Activated T-helper 1 cell treated with anti-CD3 and anti-CD28 coated beads, Interleukin-12 subunit alpha, Interleukin-12 subunit beta, Interleukin-2, Interleukin-4 antibody, amounts not matched to agents 30 ng/mL and 10 ng/mL and 1 ng/mL, durations not matched to agents 14 hours and 24 hours and 36 hours (primary cell): ENCODE measurements at regions not wholly inside any gene's neighbourhood (a gene's known extent, or its start where the extent isn't known, plus 50 kb on each side); places are given as distances from the start of the nearest gene placed in this dataset.

Experiments
- DNase-seq: peaks from one replicate; pipeline ENCODE4 v3.0.0; 2021; ENCODE audit warnings: low spot score
- H3K27ac Mint-ChIP-seq: one replicate; pipeline ENCODE4 v1.8.0; 2021; ENCODE audit warnings: mild to moderate bottlenecking, mixed read lengths
- H3K27me3 Mint-ChIP-seq: one replicate; pipeline ENCODE4 v1.8.0; 2022; ENCODE audit warnings: mild to moderate bottlenecking, moderate library complexity, mixed read lengths; ENCODE audit not compliant: insufficient read depth
- H3K36me3 Mint-ChIP-seq: one replicate; pipeline ENCODE4 v1.8.0; 2021; ENCODE audit warnings: low read depth, mixed read lengths
- H3K4me1 Mint-ChIP-seq: one replicate; pipeline ENCODE4 v1.8.0; 2021; ENCODE audit warnings: low read depth, mixed read lengths
- H3K4me3 Mint-ChIP-seq: one replicate; pipeline ENCODE4 v1.8.0; 2021; ENCODE audit warnings: mild to moderate bottlenecking, moderate library complexity, mixed read lengths
- H3K9me3 Mint-ChIP-seq: one replicate; pipeline ENCODE4 v1.8.0; 2021; ENCODE audit warnings: mixed read lengths
- intact Hi-C: fragments of 100-400 bp; cut with micrococcal nuclease; formaldehyde crosslinking; loops from one replicate; pipeline ENCODE4 v1.15.1; 2024

- Mint-ChIP-seq H3K4me1 (no peaks in the 10 kb centered on the region), H3K36me3 (no peaks in the 10 kb centered on the region), H3K27ac (no peak overlapping the region), H3K4me3 (no peak overlapping the region), H3K9me3 (no peaks in the 10 kb centered on the region), H3K27me3 (no peaks in the 10 kb centered on the region)
- intact Hi-C loops: no loop called here
- no peak for DNase-seq
These were observed 288.8 kb downstream of the GPATCH2 start for GRCh38 chr1:217342105-217342504.

- no peaks in the 10 kb centered on the region for H3K9me3 Mint-ChIP-seq
- no peaks in the 10 kb centered on the region for H3K4me1 Mint-ChIP-seq
- H3K4me3 Mint-ChIP-seq: no peak overlapping the region
- no peaks in the 10 kb centered on the region for H3K27me3 Mint-ChIP-seq
- no peak overlapping the region for H3K27ac Mint-ChIP-seq
- intact Hi-C loops: no loop called here
- DNase-seq: no peak
- no peaks in the 10 kb centered on the region for H3K36me3 Mint-ChIP-seq
These were observed 294.2 kb downstream of the GPATCH2 start for GRCh38 chr1:217336724-217337123.

- H3K4me3 Mint-ChIP-seq: no peak overlapping the region
- no peaks in the 10 kb centered on the region for H3K36me3 Mint-ChIP-seq
- intact Hi-C loops: no loop called here
- DNase-seq: no peak
- H3K27ac Mint-ChIP-seq: no peak overlapping the region
- H3K4me1 Mint-ChIP-seq: no peaks in the 10 kb centered on the region
- H3K27me3 Mint-ChIP-seq: no peaks in the 10 kb centered on the region
- H3K9me3 Mint-ChIP-seq: no peaks in the 10 kb centered on the region
These were observed 297.0 kb downstream of the GPATCH2 start for GRCh38 chr1:217333939-217334338.

- Mint-ChIP-seq H3K9me3 (no peaks in the 10 kb centered on the region), H3K4me3 (no peak overlapping the region), H3K27me3 (no peaks in the 10 kb centered on the region), H3K4me1 (no peaks in the 10 kb centered on the region), H3K36me3 (no peaks in the 10 kb centered on the region), H3K27ac (no peak overlapping the region)
- DNase-seq: no peak
- intact Hi-C loops: no loop called here
These were observed 298.3 kb downstream of the GPATCH2 start for GRCh38 chr1:217332431-217333065.

GRCh38 chr1:217331698-217332097 lies 299.2 kb downstream of the GPATCH2 start:
- no peaks in the 10 kb centered on the region for H3K36me3 Mint-ChIP-seq
- H3K4me1 Mint-ChIP-seq: no peaks in the 10 kb centered on the region
- no peak for DNase-seq
- H3K4me3 Mint-ChIP-seq: no peak overlapping the region
- intact Hi-C loops: no loop called here
- H3K27me3 Mint-ChIP-seq: no peaks in the 10 kb centered on the region
- H3K9me3 Mint-ChIP-seq: no peaks in the 10 kb centered on the region
- H3K27ac Mint-ChIP-seq: no peak overlapping the region

- DNase-seq: no peak
- no peaks in the 10 kb centered on the region for H3K4me1 Mint-ChIP-seq
- no peaks in the 10 kb centered on the region for H3K9me3 Mint-ChIP-seq
- H3K27ac Mint-ChIP-seq: no peak overlapping the region
- intact Hi-C loops: no loop called here
- H3K27me3 Mint-ChIP-seq: no peaks in the 10 kb centered on the region
- H3K36me3 Mint-ChIP-seq: no peaks in the 10 kb centered on the region
- no peak overlapping the region for H3K4me3 Mint-ChIP-seq
These were observed 303.0 kb downstream of the GPATCH2 start for GRCh38 chr1:217327901-217328300.

DNA sequence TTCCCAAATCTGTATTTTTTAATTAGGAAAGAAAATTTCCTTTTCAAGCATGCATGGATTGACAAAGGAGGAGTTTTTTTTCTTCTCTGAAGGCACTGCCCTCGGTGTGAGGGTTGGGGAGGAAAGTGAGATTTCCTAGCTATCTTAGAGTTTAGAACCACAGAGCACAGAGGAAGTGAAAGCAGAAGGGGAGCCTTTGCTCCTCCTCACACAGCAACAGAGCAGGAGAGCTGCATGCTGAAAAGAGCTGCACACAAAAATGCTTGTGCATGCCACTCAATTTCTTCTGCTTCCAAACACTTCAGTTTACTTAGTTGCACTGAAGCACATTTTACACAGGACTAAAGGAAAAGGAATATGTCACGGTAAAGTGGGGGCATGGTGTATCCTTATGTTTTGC lies 308.1 kb downstream of the GPATCH2 start:
- Mint-ChIP-seq H3K27ac (no peak overlapping the region), H3K9me3 (no peaks in the 10 kb centered on the region), H3K4me1 (no peaks in the 10 kb centered on the region), H3K4me3 (no peak overlapping the region), H3K27me3 (no peaks in the 10 kb centered on the region), H3K36me3 (no peaks in the 10 kb centered on the region)
- DNase-seq: no peak
- intact Hi-C loops: no loop called here

- no peak overlapping the region for H3K4me3 Mint-ChIP-seq
- no peak overlapping the region for H3K27ac Mint-ChIP-seq
- intact Hi-C loops: no loop called here
- no peaks in the 10 kb centered on the region for H3K36me3 Mint-ChIP-seq
- no peaks in the 10 kb centered on the region for H3K9me3 Mint-ChIP-seq
- no peaks in the 10 kb centered on the region for H3K27me3 Mint-ChIP-seq
- DNase-seq: no peak
- H3K4me1 Mint-ChIP-seq: no peaks in the 10 kb centered on the region
These were observed 315.5 kb downstream of the GPATCH2 start for GRCh38 chr1:217315346-217315745.

DNA sequence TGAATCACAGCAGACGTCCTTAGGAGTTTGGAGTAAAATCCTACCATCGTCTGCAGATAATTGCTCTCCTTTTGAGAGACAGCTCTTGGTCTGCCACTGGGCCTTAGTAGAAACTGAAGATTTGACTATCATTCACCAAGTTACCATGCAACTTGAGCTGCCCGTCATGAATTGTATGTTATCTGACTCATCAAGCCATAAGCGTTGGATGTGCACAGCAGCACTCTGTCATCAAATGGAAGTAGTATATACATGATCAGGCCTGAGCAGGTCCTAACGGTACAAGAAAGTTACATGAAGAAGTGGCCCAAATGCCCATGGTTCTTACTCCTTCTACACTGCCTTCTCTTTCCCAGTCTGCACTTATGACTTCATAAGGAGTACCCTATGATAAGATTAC lies 317.8 kb downstream of the GPATCH2 start:
- Mint-ChIP-seq H3K4me3 (no peak overlapping the region), H3K36me3 (no peaks in the 10 kb centered on the region), H3K27ac (no peak overlapping the region), H3K4me1 (no peaks in the 10 kb centered on the region), H3K9me3 (no peaks in the 10 kb centered on the region), H3K27me3 (no peaks in the 10 kb centered on the region)
- intact Hi-C loops: no loop called here
- no peak for DNase-seq

GRCh38 chr1:217311766-217312165 lies 319.1 kb downstream of the GPATCH2 start:
- no peak overlapping the region for H3K27ac Mint-ChIP-seq
- no peaks in the 10 kb centered on the region for H3K36me3 Mint-ChIP-seq
- intact Hi-C loops: no loop called here
- no peaks in the 10 kb centered on the region for H3K27me3 Mint-ChIP-seq
- no peaks in the 10 kb centered on the region for H3K9me3 Mint-ChIP-seq
- no peak overlapping the region for H3K4me3 Mint-ChIP-seq
- H3K4me1 Mint-ChIP-seq: no peaks in the 10 kb centered on the region
- no peak for DNase-seq

DNA sequence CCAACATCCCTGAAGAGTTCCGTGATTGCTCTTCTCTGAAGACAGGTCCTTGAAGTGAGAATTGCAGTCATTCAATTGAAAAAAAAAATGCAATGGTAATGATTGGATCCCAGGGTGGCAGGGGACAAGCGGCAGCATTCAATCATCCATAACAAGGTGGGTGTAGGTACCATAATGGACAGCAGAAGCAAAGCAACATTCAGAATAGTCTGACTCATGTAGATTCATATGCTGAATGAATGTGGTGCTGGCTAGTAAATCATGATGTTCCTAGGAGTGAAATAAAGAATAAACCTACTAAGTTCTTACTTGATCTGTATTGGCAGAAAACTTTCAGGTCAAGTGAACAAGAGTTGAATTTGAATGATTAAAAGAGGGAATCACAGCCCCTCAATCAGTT lies 319.6 kb downstream of the GPATCH2 start:
- DNase-seq: no peak
- no peaks in the 10 kb centered on the region for H3K9me3 Mint-ChIP-seq
- H3K36me3 Mint-ChIP-seq: no peaks in the 10 kb centered on the region
- no peak overlapping the region for H3K4me3 Mint-ChIP-seq
- intact Hi-C loops: no loop called here
- H3K4me1 Mint-ChIP-seq: no peaks in the 10 kb centered on the region
- H3K27ac Mint-ChIP-seq: no peak overlapping the region
- H3K27me3 Mint-ChIP-seq: no peaks in the 10 kb centered on the region

- H3K9me3 Mint-ChIP-seq: no peaks in the 10 kb centered on the region
- H3K4me3 Mint-ChIP-seq: no peak overlapping the region
- H3K27ac Mint-ChIP-seq: no peak overlapping the region
- H3K27me3 Mint-ChIP-seq: no peaks in the 10 kb centered on the region
- H3K4me1 Mint-ChIP-seq: no peaks in the 10 kb centered on the region
- DNase-seq: no peak
- H3K36me3 Mint-ChIP-seq: no peaks in the 10 kb centered on the region
- intact Hi-C loops: no loop called here
These were observed 349.6 kb downstream of the GPATCH2 start for GRCh38 chr1:217281332-217281731.

DNA sequence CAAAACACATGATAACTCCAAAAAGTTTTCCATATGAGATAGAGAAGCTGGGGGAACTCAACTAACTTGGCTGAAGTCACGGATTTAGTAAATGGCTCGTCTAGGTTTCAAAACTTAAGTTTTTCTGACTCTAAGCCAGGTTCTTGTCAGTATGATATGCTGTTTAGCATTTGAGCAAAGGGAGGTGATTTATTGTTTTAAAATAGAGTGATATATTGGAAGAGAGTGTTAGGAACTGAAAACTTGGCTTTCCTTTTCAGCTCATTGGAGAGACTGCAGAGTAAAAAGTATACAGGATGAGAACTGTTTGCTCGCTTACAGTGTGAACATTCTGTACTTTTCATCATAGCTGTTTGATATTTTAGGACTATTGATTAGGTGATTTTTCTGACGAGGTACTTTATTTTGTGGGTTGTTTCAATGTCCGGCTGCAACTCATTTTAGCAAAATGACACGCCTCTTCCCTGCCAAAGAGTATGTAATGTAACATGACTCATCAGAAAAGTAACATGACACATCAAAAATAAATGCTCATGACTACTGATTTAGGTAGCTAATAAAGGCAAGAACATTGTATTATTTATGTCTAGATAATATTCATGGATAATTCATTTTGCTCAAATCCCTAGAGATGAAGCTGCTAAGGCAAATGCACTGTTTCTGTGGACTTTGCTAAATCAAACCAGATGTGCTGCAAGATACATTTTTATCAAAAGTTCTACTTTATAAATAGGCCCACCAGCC lies 355.1 kb downstream of the GPATCH2 start:
- intact Hi-C loops: no loop called here
- no peaks in the 10 kb centered on the region for H3K4me1 Mint-ChIP-seq
- no peaks in the 10 kb centered on the region for H3K9me3 Mint-ChIP-seq

More for the DNA sequence above, 355.1 kb downstream of the GPATCH2 start:
- Mint-ChIP-seq H3K27ac (no peak overlapping the region), H3K27me3 (no peaks in the 10 kb centered on the region), H3K36me3 (no peaks in the 10 kb centered on the region), H3K4me3 (no peak overlapping the region)
- DNase-seq: no peak
